GM19025 (cell line): ENCODE measurements at regions not wholly inside any gene's neighbourhood (a gene's known extent, or its start where the extent isn't known, plus 50 kb on each side); places are given as distances from the start of the nearest gene placed in this dataset.
"Not testable (repeated sequence)": the region's sequence is repeated elsewhere in the genome, so short reads cannot be mapped to it uniquely, and the experiment has no call there.

ENCODE experiments used
- ATAC-seq: cut with Tn5 transposase; IDR thresholded peaks from one replicate; pipeline ENCODE4 v1.9.1; 2021; ENCODE audit warnings: mild to moderate bottlenecking, low read depth, moderate library complexity; ENCODE audit not compliant: unreplicated experiment

DNA sequence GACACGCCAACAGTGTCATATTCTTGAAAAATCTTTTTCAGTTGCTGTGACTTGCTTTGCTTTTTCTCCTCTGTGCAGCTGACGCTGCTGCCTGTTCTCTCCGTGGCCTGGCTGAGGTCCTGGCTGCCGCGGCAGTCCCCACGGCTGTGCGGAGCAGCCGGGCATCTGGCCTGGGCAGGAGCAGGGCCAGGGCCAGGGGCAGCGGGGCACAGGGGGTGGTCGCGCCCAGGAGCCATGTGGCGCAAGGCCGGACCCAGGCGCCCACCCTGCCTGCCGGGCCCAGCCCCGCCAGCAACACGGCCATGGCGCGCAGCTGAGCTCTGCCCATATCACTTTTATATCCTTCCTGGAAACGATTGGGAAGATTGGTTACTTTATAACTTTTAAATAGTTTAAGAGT is 109.4 kb upstream of the ACBD5 start:
- no peak for ATAC-seq

DNA sequence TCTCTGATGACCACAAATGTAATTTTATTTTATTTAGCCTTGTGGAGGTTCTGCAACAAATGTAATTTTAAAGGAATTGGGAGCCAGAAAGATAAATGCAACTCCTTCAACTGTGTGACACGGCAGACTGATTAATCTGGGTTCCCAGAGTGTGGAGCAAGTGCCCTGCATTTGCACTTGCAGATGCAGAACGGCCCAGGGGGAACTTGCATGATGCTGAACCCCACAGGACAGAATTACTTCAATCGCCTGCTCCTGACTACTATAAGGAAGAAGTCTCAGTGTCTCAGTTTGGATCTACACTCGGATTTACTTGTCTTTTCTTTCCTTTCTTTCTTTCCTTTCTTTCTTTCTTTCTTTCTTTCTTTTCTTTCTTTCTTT is 107.2 kb upstream of the ACBD5 start:
- ATAC-seq: not testable (repeated sequence)

DNA sequence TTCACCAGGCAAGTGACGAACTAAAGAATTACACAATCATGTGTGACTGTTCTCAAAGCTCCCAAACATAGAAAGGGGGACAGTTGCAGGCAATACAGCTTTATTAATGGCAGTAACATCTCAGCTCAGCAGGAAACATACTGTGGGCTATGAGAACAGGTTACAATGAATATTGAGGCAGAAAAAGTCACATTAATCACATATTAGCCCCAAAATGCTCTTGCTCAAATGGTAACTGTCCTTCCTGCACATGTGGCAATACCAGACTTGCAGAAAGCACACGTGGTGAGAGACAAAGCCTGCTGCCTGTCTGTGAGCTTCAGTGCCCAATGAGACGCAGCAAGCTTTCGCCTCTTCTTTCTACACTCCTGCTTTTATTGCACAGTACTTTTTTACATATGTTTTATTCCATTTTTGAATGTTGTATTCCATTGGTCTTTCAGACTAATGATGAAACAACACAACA is 104.9 kb upstream of the ACBD5 start:
- peak; percentile 46 for ATAC-seq

DNA sequence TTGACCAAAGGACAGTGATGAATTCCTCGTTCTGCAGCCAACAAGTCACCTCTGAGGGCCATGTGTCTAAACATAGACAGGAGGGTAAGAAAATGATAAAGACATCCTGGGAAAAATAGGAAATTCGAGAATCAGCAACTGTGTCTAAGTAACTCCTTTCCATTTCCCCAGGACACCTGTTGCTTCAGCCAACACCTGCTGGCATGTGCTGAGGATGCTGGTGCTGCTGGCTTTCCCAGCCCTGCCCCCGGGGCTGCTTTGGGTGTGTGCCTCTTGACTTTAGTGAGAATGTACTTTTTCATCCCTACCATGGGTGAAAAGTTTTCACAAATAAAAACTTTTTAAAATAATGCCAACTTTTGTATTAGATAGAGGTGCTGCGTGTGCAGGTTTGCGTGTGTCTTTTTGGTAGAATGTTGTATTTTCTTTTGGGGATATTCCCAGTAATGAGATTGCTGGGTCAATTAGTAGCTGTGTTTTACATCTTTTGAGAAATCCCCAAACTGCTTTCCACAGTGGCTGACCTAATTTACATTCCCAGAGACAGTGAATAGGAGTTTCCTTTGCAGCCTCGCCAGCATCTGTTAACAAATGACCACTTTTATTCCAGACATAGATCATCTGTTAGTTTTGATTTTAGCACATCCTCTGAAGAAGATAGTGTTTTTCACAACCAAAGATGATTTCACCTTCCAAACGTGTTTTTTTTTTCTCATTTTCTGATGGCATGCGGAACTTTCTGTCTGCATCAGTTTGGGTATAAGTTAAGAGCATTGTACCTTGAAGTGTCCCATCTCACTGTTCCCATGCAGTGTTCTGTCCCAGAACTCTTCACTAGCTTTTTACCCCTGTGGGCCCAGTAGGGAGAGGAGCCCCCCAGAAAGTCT is 104.2 kb upstream of the ACBD5 start:
- peak; percentile 68 for ATAC-seq

DNA sequence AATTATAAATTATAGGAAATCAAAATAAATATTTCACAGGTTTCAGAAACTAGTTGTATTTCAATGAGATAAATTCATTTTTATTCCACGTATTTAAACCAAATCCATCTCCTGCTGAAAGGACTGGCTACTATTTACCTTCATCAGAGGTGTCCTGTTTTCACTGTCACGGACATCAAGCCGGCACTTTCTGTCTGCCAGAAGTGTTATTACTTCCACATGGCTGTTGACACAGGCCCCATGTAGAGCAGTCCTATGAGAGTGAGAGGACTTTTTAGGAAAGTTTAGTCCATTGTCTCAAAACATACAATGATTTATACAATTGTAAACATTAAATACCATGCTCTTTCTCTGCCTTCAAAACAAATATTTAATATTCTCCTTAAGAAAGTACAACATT is 100.4 kb upstream of the ACBD5 start:
- ATAC-seq: no peak

DNA sequence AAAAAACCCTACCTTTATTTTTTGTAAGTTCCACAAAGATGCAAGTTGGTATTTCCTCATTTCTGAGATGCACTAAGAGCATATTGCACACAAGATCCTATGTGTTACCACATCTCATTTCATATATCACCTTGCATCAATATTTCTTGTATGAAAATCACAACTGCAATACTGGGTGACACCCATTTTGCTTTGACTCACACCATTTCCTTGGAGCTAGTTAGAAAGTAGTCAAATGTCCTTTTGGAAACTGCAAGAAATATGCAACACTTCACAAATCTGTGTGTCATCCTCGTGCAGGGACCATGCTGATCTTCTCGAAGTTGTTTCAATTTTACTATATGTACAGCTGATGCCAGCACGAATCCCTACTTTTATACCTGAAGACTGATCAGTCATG is 94.6 kb upstream of the ACBD5 start:
- ATAC-seq: not testable (repeated sequence)

DNA sequence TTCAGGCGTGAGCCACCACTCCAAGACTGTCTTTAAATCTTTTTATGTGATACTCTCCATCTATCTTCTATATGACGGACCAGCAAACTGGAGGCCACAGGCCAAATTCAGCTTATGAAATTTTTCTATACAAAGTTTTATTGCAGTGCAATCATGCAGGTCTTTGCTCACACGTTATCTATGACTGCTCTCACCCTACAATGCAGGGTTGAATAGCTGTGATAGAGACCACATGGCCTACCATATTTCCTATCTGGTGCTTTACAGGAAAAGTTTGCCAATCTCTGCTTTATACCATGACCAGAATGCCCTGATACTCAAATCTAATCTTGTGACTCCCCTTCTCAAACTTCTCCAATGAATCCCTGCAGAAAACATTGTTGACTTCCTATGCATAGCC is 89.5 kb upstream of the ACBD5 start:
- no peak for ATAC-seq

DNA sequence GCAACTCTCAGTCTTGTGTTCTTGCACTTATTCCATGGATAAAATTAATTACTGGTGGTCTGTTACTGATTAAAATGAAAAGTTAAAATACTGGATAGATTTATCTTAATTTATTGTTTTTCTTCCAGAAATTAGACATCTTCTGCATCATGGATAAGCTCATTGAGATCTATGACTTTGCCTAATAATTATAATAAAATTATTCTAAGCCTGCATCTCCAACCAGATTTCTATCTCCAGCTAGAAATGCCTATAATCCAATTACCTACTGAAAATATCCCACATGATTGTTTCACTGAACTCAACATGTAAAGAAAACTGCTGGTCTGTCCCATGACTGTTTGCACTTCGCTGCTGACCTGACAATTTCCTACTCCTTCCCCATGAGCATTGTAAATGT is 88.3 kb upstream of the ACBD5 start:
- ATAC-seq: no peak

DNA sequence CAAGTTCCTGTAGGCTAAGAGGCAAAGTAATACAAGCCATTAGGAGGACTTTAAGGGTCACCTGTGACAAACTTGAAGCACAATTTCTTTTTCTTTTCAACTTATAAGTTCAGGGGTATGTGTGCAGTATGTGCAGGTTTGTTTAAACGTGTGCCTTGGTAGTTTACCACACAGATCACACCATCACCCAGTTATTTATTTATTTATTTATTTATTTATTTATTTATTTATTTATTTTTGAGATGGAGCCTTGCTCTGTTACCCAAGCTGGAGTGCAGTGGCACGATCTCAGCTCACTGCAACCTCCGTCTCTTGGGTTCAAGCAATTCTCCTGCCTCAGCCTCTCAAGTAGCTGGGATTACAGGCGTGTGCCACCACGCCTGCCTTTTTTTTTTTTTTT is 86.2 kb upstream of the ACBD5 start:
- ATAC-seq: not testable (repeated sequence)

DNA sequence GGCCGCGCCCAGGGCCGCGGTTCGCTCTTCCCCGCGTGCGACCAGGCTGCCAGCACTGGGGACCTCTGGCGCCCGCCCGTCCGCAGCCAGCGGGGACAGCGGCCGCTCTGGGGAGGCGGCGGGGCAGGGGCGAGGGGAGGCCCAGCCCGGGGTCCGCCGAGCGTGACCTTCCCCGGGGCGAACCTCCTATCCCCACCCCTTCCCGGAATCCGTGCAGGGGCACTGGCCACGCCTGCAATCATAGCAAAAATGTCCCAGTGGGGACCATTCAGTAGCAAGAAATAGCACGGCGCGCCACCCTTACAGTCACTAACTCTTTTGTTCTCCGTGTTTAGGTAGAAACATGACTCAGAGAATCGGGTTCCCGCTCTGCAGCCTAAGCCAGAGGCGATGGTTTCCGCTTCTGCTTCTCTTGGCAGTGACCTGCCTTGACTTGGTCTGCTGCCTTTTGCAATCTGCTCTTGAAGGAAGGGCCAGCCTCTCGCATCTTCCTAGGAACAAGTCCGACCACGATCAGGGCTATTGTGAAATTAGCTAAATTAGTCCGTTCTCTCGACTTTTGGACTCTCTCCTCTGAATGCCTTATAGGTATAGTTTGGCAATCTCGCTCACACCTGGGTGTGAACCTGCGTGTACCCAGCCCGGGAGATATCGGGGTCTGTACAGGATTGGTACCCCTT is 79.3 kb upstream of the ACBD5 start:
- peak; percentile 72 for ATAC-seq

DNA sequence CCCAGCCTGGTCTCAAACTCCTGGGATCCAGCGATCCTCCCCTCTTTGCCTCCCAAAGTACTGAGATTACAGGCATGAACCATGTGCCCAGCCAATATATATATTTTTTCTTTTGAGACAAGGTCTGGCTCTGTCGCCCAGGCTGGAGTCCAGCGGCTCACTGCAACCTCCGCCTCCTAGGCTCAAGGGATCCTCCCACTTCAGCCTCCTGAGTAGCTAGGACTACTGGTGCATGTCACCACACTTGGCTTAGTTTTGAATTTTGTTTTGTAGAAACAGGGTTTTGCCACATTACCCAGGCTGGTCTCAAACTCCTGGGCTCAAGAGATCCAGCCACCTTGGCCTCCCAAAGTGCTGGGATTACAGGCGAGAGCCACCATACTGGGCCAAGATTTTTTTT is 78.5 kb upstream of the ACBD5 start:
- ATAC-seq: not testable (repeated sequence)

DNA sequence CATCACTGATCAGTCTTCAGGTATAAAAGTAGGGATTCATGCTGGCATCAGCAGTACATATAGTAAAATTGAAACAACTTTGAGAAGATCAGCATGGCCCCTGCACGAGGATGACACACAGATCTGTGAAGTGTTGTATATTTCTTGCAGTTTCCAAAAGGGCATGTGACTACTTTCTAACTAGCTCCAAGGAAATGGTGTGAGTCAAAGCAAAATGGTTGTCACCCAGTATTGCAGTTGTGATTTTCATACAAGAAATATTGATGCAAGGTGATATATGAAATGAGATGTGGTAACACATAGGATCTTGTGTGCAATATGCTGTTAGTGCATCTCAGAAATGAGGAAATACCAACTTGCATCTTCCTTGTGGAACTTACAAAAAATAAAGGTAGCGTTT is 74.5 kb upstream of the ACBD5 start:
- ATAC-seq: not testable (repeated sequence)

DNA sequence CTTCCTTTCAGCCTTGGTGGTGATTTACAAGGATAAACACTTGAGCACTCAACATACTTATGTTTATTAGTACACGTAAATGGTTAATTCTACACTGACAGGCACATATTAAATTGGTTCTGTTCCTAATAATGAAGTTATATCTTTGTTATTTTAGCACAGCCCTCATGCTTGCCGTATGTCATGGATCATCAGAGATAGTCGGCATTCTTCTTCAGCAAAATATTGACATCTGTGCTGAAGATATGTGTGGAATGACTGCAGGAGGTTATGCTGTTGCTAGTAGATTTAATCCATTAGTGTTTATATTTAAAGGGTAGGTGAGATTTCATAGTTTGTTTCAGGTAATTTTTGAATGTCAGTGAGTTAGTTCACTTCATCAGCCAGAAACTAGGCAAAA is 73.0 kb upstream of the ACBD5 start:
- ATAC-seq: not testable (repeated sequence)

DNA sequence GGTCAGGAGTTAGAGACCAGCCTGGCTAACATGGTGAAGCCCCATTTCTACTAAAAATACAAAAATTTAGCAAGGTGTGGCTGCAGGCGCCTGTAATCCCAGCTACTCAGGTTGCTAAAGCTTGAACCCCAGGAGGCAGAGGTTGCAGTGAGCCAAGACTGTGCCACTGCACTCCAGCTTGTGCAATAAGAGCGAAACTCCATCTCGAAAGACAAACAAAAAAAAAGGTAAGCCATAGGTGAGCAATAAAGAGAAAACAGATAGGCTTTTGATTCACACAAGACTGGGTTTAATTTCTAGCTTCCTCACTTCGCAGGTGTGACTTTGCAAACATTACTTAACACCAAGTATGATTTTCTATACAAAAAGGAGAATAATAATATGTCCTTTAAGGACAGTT is 72.3 kb upstream of the ACBD5 start:
- no peak for ATAC-seq

DNA sequence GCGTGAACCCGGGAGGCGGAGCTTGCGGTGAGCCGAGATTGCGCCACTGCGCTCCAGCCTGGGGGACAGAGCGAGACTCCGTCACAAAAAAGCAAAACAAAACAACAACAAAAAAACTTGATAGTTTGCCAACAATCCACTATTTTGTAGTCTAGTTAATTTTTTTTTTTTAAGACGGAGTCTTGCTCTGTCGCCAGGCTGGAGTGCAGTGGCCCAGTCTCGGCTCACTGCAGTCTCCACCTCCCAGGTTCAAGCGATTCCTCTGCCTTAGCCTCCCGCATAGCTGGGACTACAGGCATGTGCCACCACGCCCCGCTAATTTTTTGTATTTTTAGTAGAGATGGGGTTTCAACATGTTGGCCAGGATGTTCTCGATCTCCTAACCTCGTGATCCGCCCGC is 71.2 kb upstream of the ACBD5 start:
- not testable (repeated sequence) for ATAC-seq

DNA sequence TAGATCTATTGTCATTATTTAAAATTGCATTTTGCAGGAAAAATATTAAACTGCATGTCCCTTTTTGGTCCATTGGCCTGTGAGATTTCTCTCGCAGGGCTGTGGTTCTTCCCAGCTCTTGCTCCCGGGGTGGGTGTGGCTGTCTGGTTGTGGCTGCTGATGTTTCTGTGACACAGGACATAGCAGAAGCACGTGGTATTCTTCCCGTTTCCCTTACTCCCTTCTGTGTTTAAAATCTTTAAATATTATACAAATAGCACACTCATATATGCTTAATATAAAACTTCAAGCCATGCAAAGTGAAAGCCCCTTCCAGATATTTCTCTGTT is 57.9 kb upstream of the ACBD5 start:
- not testable (repeated sequence) for ATAC-seq

DNA sequence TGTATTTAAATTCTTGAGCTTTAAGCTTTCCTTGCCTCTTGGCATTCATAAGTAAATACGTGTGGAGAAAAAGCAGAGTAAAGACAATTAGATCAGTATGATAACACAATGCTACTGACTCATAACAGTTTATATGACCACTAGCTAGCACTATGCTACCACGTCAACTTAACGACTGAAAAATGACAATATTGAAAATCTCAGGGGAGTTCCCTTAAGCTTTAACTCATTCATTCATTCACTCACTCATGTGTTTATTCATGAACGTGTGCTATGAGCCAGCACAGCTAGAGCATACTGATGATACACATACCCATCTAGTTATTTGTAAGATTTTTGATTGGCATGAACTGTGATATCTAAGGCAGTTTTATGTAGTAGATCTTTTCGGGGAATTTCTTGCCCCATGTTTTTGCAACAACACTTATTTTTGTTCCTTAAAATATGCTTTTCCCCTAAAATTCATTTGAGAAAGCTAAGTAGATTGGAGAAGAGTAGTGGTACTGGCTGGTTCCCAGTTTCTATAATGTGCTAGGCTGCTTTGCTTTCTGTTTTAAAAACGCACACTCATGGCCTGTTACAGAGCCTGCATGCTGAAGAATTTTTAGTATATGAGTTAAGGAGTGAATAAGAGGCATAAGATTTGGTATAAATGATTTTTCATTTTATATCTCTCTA is 57.4 kb upstream of the ACBD5 start:
- no peak for ATAC-seq

DNA sequence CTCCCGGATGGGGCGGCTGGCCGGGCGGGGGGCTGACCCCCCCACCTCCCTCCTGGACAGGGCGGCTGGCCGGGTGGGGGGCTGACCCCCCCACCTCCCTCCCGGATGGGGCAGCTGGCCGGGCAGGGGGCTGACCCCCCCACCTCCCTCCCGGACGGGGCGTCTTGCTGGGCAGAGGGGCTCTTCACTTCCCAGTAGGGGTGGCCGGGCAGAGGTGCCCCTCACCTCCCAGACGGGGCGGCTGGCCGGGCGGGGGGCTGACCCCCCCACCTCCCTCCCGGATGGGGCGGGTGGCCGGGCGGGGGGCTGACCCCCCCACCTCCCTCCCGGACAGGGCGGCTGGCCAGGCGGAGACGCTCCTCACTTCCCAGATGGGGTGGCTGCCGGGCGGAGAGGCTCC is 55.7 kb upstream of the ACBD5 start:
- ATAC-seq: not testable (repeated sequence)

DNA sequence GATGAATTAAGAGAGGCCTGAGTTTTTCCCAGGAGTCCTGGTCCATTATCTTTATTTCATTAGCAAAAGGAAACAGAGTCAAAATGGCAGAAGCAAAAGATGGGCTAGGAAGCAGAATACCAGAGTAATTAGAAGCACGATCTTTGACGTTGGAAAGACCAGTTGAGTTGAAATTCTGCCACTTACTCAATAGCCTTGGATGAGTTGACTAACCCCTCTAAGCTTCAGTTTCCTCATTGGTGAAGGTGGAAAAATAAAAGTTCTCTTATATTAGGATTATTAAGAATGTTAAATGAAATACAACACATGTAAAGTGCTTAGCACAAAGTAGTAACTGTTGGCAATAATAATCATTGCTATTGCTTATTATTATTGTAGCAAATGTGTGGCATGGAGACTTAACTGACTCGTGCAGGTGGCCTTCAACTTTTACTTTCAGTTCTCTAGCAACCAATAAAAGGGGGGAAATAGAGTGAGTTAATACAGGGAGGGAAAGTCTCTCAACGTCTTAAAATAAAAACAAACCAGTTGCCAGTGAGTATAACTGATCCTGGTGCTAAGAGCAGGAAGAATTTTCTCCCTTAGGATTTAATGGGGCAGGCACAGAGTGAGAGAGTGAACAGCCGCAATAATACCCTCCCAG is 50.8 kb upstream of the ACBD5 start:
- ATAC-seq: not testable (repeated sequence)
